Osteoblast (primary cell): ENCODE measurements at regions not wholly inside any gene's neighbourhood (a gene's known extent, or its start where the extent isn't known, plus 50 kb on each side); places are given as distances from the start of the nearest gene placed in this dataset.

Experiments
- DNase-seq: peaks from one replicate; pipeline ENCODE4 v3.0.0; 2011; ENCODE audit warnings: low spot score, mixed read lengths; ENCODE audit not compliant: insufficient read length; ENCODE audit errors: missing footprints
- H2AFZ ChIP-seq: 2 replicates; pipeline ENCODE4 v1.6.0; 2011; ENCODE audit warnings: mild to moderate bottlenecking, low read length
- H3K27ac ChIP-seq: 2 replicates; pipeline ENCODE4 v1.5.1; 2011; ENCODE audit warnings: mild to moderate bottlenecking, low read depth, low read length, moderate library complexity
- H3K27me3 ChIP-seq: 2 replicates; pipeline ENCODE4 v1.6.0; 2012; ENCODE audit warnings: mild to moderate bottlenecking, control low read depth, inconsistent platforms, low read length, moderate library complexity; ENCODE audit not compliant: insufficient read depth
- H3K36me3 ChIP-seq: 2 replicates; pipeline ENCODE4 v1.5.1; 2011; ENCODE audit warnings: mild to moderate bottlenecking, low read length, control low read depth, moderate library complexity; ENCODE audit not compliant: insufficient read depth
- H3K4me1 ChIP-seq: 2 replicates; pipeline ENCODE4 v1.5.1; 2011; ENCODE audit warnings: mild to moderate bottlenecking, low read length, control low read depth, moderate library complexity; ENCODE audit not compliant: insufficient read depth
- H3K4me2 ChIP-seq: 2 replicates; pipeline ENCODE4 v1.6.0; 2011; ENCODE audit warnings: mild to moderate bottlenecking, low read length; ENCODE audit not compliant: insufficient read depth
- H3K4me3 ChIP-seq: fragments of 200-600 bp; sonication (generic); 3 replicates; pipeline ENCODE4 v1.5.1; 2012; ENCODE audit warnings: mild to moderate bottlenecking, low read length, inconsistent platforms; ENCODE audit not compliant: insufficient read depth
- H3K79me2 ChIP-seq: 2 replicates; pipeline ENCODE4 v1.6.0; 2012; ENCODE audit warnings: mild to moderate bottlenecking, low read length, control low read depth, inconsistent platforms; ENCODE audit not compliant: insufficient read depth
- H3K9me3 ChIP-seq: 2 replicates; pipeline ENCODE4 v1.5.1; 2011; ENCODE audit warnings: low read depth, low read length, control low read depth
- H4K20me1 ChIP-seq: 2 replicates; pipeline ENCODE4 v1.6.0; 2012; ENCODE audit warnings: mild to moderate bottlenecking, low read length, control low read depth; ENCODE audit not compliant: insufficient read depth
- CTCF ChIP-seq: IDR thresholded peaks from 2 replicates; pipeline ENCODE4 v1.5.1; 2011; ENCODE audit warnings: mild to moderate bottlenecking, low read depth, low read length, moderate library complexity; ENCODE audit errors: extremely low read depth

GRCh38 chr15:97082830-97083229 lies 752.3 kb downstream of the NR2F2 start:
- Histone ChIP-seq H3K79me2 (no peaks in the 10 kb centered on the region), H3K4me3 (no peak overlapping the region), H3K4me2 (no peak overlapping the region), H2AFZ (no peak overlapping the region), H3K27me3 (no peaks in the 10 kb centered on the region), H3K4me1 (no peaks in the 10 kb centered on the region), H3K36me3 (no peaks in the 10 kb centered on the region), H3K27ac (no peak overlapping the region), H3K9me3 (peaks cover 4% of the 10 kb centered on the region), H4K20me1 (no peaks in the 10 kb centered on the region)
- TF ChIP-seq CTCF: no peak
- no peak for DNase-seq

DNA sequence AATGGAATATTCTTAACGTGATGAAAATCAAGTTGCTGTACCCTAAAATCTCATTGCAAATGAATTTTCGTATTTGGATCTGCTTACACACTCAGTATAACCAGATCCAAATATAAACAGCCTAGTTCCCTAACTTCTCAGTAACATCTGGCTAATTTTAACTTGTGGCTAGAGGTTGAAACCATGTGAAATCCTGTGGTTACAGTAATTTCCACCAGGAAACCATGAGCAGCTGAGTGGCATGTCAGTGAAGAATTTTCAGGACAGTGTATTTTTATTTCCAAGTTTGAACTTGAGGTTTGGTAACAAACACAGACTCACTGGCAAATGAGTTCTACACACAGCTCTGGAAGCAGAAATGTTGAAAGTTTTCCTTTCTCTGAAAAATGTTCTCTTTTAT lies 754.1 kb downstream of the NR2F2 start:
- no peak overlapping the region for H3K27ac ChIP-seq
- H3K4me2 ChIP-seq: no peak overlapping the region
- no peaks in the 10 kb centered on the region for H3K36me3 ChIP-seq
- no peak for DNase-seq
- H3K4me3 ChIP-seq: no peak overlapping the region
- no peaks in the 10 kb centered on the region for H3K27me3 ChIP-seq
- no peaks in the 10 kb centered on the region for H4K20me1 ChIP-seq
- no peaks in the 10 kb centered on the region for H3K4me1 ChIP-seq
- H2AFZ ChIP-seq: no peak overlapping the region
- H3K79me2 ChIP-seq: no peaks in the 10 kb centered on the region
- TF ChIP-seq CTCF: no peak
- H3K9me3 ChIP-seq: peaks cover 4% of the 10 kb centered on the region

DNA sequence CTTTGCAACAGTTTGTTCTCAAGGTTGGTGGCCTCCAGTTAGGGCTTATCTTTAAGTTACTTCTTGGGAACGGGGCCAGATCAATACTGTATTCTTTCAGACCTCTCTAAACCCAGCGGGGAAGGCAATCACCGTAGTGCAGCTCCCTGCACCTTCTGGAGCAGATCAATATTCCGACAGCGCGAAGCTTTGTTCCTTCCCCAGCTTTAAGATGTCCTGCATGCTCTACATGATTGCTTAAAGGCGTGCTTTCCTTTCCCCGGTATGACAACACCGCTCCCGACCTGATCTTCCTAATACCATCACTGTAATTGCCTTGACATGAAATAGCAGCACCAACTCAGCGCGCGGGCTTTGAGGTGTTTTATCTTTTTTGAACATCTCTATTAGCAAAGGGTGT lies 755.2 kb downstream of the NR2F2 start:
- H3K4me3 ChIP-seq: no peak overlapping the region
- no peak overlapping the region for H3K4me2 ChIP-seq
- no peak for TF ChIP-seq CTCF
- DNase-seq: no peak
- no peaks in the 10 kb centered on the region for H4K20me1 ChIP-seq
- no peak overlapping the region for H2AFZ ChIP-seq
- H3K27me3 ChIP-seq: no peaks in the 10 kb centered on the region
- H3K36me3 ChIP-seq: no peaks in the 10 kb centered on the region
- no peaks in the 10 kb centered on the region for H3K4me1 ChIP-seq
- peaks cover 4% of the 10 kb centered on the region for H3K9me3 ChIP-seq
- H3K27ac ChIP-seq: no peak overlapping the region
- H3K79me2 ChIP-seq: no peaks in the 10 kb centered on the region

DNA sequence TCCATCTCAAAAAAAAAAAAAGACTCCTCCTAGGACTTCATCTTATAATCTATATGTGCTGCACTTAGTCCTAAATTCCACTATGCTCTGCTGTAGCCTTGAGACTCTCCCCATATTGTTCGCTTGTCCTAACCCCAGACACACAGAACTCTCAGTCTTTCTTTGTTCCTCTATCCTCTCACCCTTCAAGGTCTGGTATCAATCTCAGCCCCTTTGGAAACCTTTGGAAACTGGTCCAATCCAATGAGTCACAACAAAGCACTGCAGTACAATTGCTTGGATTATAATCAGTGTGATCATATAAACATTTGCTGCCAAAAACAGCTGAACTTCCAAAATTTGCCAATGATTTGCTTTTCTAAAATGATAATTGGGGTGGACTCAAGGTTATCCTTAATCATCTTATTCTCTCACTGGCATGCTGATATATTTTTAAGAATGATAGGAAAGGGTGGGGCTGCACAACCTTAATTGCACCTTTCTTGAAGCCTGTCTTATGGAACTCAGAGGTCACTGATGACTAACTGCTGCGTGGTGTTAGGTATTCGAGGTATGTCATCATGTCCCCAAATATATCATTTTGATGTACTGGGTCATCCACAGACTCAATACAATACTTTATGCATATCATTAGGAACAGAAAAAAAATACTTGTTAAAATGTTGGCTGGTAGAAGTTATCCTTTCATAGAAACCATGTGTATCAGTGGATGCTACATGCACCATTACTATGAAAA lies 756.7 kb downstream of the NR2F2 start:
- H3K27me3 ChIP-seq: no peaks in the 10 kb centered on the region
- no peak overlapping the region for H3K27ac ChIP-seq
- H2AFZ ChIP-seq: no peak overlapping the region
- no peaks in the 10 kb centered on the region for H4K20me1 ChIP-seq
- H3K79me2 ChIP-seq: no peaks in the 10 kb centered on the region
- H3K4me1 ChIP-seq: no peaks in the 10 kb centered on the region
- no peaks in the 10 kb centered on the region for H3K36me3 ChIP-seq
- DNase-seq: no peak
- no peak overlapping the region for H3K4me3 ChIP-seq
- no peak for TF ChIP-seq CTCF
- H3K4me2 ChIP-seq: no peak overlapping the region
- H3K9me3 ChIP-seq: peaks cover 2% of the 10 kb centered on the region
